OCI-LY7 (cell line): ENCODE measurements at regions not wholly inside any gene's neighbourhood (a gene's known extent, or its start where the extent isn't known, plus 50 kb on each side); places are given as distances from the start of the nearest gene placed in this dataset.

Experiments used
- CTCF ChIP-seq: fragments of 200-600 bp; sonication (generic); conservative IDR thresholded peaks from 2 replicates; pipeline ENCODE4 v1.5.1; 2014; ENCODE audit warnings: mild to moderate bottlenecking, antibody characterized with exemption, low read length, moderate library complexity, mixed read lengths
- EZH2phosphoT487 ChIP-seq: fragments of 200-600 bp; sonication (generic); IDR thresholded peaks from 2 replicates; pipeline ENCODE4 v1.6.1; 2018; ENCODE audit warnings: low read depth, borderline replicate concordance, mild to moderate bottlenecking, mixed run types, antibody characterized with exemption, low read length, moderate library complexity, mixed read lengths

- no peak for TF ChIP-seq EZH2phosphoT487
- TF ChIP-seq CTCF = no peak
These were observed 128.8 kb upstream of the AADACL2 start for GRCh38 chr3:151604891-151605290.
